GM12878 (cell line): ENCODE measurements at regions not wholly inside any gene's neighbourhood (a gene's known extent, or its start where the extent isn't known, plus 50 kb on each side); places are given as distances from the start of the nearest gene placed in this dataset.

Source experiments
- ATAC-seq: fragments of 200-7000 bp; cut with Tn5 transposase; 3 replicates; pipeline ENCODE4 v1.9.1; 2020; ENCODE audit warnings: mild to moderate bottlenecking, moderate library complexity
- BruUV-seq: library from RNA; stranded (reverse); fragments of 400-500 nt; replicated peaks from 2 replicates; lab custom pipeline; 2021; lab: Mats Ljungman, UMichigan
- CTCF ChIA-PET: fragments of 300-600 bp; sonication (Branson Sonifier 250); formaldehyde crosslinking; extraction: SDS; loops from one replicate; lab custom pipeline; 2021; ENCODE audit warnings: inconsistent platforms; lab: Yijun Ruan, JAX
- POLR2A ChIA-PET: fragments of 350-600 bp; formaldehyde crosslinking; extraction: SDS; loops from one replicate; lab custom pipeline; 2021; ENCODE audit warnings: inconsistent platforms; lab: Charles Lee
- RAD21 ChIA-PET: fragments of 300-600 bp; sonication (Branson Sonifier 250); formaldehyde crosslinking; loops from one replicate; lab custom pipeline; 2023; ENCODE audit warnings: antibody characterized with exemption; ENCODE audit not compliant: unreplicated experiment; lab: Charles Lee
- SMC1A ChIA-PET: fragments of 300-600 bp; sonication (Branson Sonifier 250); formaldehyde crosslinking; loops from one replicate; lab custom pipeline; 2023; ENCODE audit not compliant: unreplicated experiment, uncharacterized antibody; lab: Charles Lee
- DNase-seq: peaks from one replicate; pipeline ENCODE4 v3.0.0-alpha.2; 2011; ENCODE audit warnings: low read depth, low spot score
- FAIRE-seq: peaks from 3 replicates; lab custom pipeline; 2011; peaks lifted over from hg19 to GRCh38; lab: Jason Lieb, UNC
- H2AFZ ChIP-seq: 2 replicates; pipeline ENCODE4 v1.6.0; 2011; ENCODE audit warnings: low read depth, low read length, control low read depth; ENCODE audit not compliant: control insufficient read depth
- H3K27ac ChIP-seq: 2 replicates; pipeline ENCODE4 v1.5.1; 2011; ENCODE audit warnings: control low read depth; ENCODE audit not compliant: control insufficient read depth, insufficient read depth
- H3K27me3 ChIP-seq, 2 experiments: replicated peaks in 1 of 2; 2 replicates each; pipeline versions ENCODE4 v1.6.0 to v1.6.1; 2011; ENCODE audit warnings: low read length in 1 of 2; ENCODE audit not compliant: control insufficient read depth in 2 of 2, insufficient read depth in 2 of 2
- H3K36me3 ChIP-seq, 2 experiments: 2 replicates each; pipeline ENCODE4 v1.5.1; 2011; ENCODE audit warnings: low read length in 1 of 2; ENCODE audit not compliant: control insufficient read depth in 2 of 2, insufficient read depth in 2 of 2
- H3K4me1 ChIP-seq: 2 replicates; pipeline ENCODE4 v1.6.1; 2011; ENCODE audit warnings: mild to moderate bottlenecking, low read length, moderate library complexity, mixed read lengths; ENCODE audit not compliant: control insufficient read depth, insufficient read depth
- H3K4me2 ChIP-seq: 2 replicates; pipeline ENCODE4 v1.6.0; 2011; ENCODE audit warnings: control low read depth; ENCODE audit not compliant: control insufficient read depth, insufficient read depth
- H3K4me3 ChIP-seq: fragments of 200-600 bp; sonication (generic); 2 replicates; pipeline ENCODE4 v1.5.1; 2016
- H3K79me2 ChIP-seq: 2 replicates; pipeline ENCODE4 v1.6.0; 2011; ENCODE audit warnings: low read length; ENCODE audit not compliant: control insufficient read depth, insufficient read depth
- H3K9ac ChIP-seq: 2 replicates; pipeline ENCODE4 v1.8.0; 2011; ENCODE audit warnings: low read length, control low read depth, mixed read lengths; ENCODE audit not compliant: control insufficient read depth, insufficient read depth
- H3K9me3 ChIP-seq: replicated peaks from 3 replicates; pipeline ENCODE4 v1.5.1; 2011; ENCODE audit warnings: mild to moderate bottlenecking, low read length; ENCODE audit not compliant: control insufficient read depth, insufficient read depth
- H4K20me1 ChIP-seq: 2 replicates; pipeline ENCODE4 v1.6.0; 2011; ENCODE audit not compliant: control insufficient read depth, insufficient read depth
- ATF7 ChIP-seq: fragments of 450-650 bp; IDR thresholded peaks from 2 replicates; pipeline ENCODE4 v1.6.1; 2016; ENCODE audit warnings: low read depth, mild to moderate bottlenecking
- CBX5 ChIP-seq: sonication (generic); IDR thresholded peaks from 2 replicates; pipeline ENCODE4 v1.6.1; 2016; ENCODE audit warnings: low read depth, moderate library complexity, mild to moderate bottlenecking, inconsistent platforms
- EED ChIP-seq: sonication (generic); IDR thresholded peaks from 2 replicates; pipeline ENCODE4 v1.6.1; 2016; ENCODE audit warnings: antibody characterized with exemption, low read depth
- EGR1 ChIP-seq, 2 experiments: IDR thresholded peaks; 1 replicate in 1 of 2; 2 replicates in 1 of 2; pipeline ENCODE4 v1.6.1; 2011 to 2012; ENCODE audit warnings: low read depth in 2 of 2, low read length in 2 of 2, borderline replicate concordance in 1 of 2, mild to moderate bottlenecking in 1 of 2, moderate library complexity in 1 of 2
- JUND ChIP-seq: IDR thresholded peaks from 2 replicates; pipeline ENCODE4 v1.6.1; 2012; ENCODE audit warnings: low read depth, mild to moderate bottlenecking, low read length, improper control_type of control experiment, moderate library complexity
- KLF5 ChIP-seq: fragments of 450-650 bp; IDR thresholded peaks from 2 replicates; pipeline ENCODE4 v1.6.1; 2014; ENCODE audit warnings: mild to moderate bottlenecking; ENCODE audit not compliant: partially characterized antibody
- MTA2 ChIP-seq: fragments of 450-650 bp; IDR thresholded peaks from 2 replicates; pipeline ENCODE4 v1.6.1; 2016; ENCODE audit warnings: low read depth, mild to moderate bottlenecking, moderate library complexity
- NFYB ChIP-seq: IDR thresholded peaks from 2 replicates; pipeline ENCODE4 v1.6.1; 2011; ENCODE audit warnings: low read depth, mild to moderate bottlenecking, low read length, improper control_type of control experiment, moderate library complexity; ENCODE audit not compliant: insufficient read depth
- NR2C2 ChIP-seq: IDR thresholded peaks from 2 replicates; pipeline ENCODE4 v1.6.1; 2011; ENCODE audit warnings: borderline replicate concordance, low read depth; ENCODE audit not compliant: control insufficient read depth, insufficient read length
- POLR2AphosphoS2 ChIP-seq: IDR thresholded peaks from 2 replicates; pipeline ENCODE4 v1.6.1; 2011; ENCODE audit warnings: low read depth, mild to moderate bottlenecking, low read length, improper control_type of control experiment, moderate library complexity
- POLR2AphosphoS5 ChIP-seq: IDR thresholded peaks from 2 replicates; pipeline ENCODE4 v1.6.1; 2011; ENCODE audit warnings: mild to moderate bottlenecking, low read length, inconsistent platforms
- SIX5 ChIP-seq: IDR thresholded peaks from 2 replicates; pipeline ENCODE4 v1.6.1; 2011; ENCODE audit warnings: mild to moderate bottlenecking, low read depth, low read length, moderate library complexity; ENCODE audit not compliant: severe bottlenecking
- SP1 ChIP-seq: IDR thresholded peaks from one replicate; pipeline ENCODE4 v1.6.1; 2011; ENCODE audit warnings: low read depth, low read length
- ZNF24 ChIP-seq: fragments of 450-650 bp; IDR thresholded peaks from 2 replicates; pipeline ENCODE4 v1.6.1; 2017; ENCODE audit warnings: antibody characterized with exemption, mild to moderate bottlenecking
- ZZZ3 ChIP-seq: IDR thresholded peaks from 2 replicates; pipeline ENCODE4 v1.6.1; 2011; ENCODE audit warnings: low read depth; ENCODE audit not compliant: control insufficient read depth, insufficient read length
- WGBS: methylation state at CpG from one replicate; pipeline ENCODE4 v1.1.6; 2016; ENCODE audit warnings: low lambda C conversion rate; ENCODE audit not compliant: insufficient replicate concordance, insufficient coverage; ENCODE audit errors: missing lambda C conversion rate; 5-methylcytosine and 5-hydroxymethylcytosine counted together
- in situ Hi-C: fragments of 300-500 bp; cut with MboI; formaldehyde crosslinking; loops from 9 replicates; pipeline ENCODE4 v1.14.3; 2018; ENCODE audit warnings: mixed read lengths
- intact Hi-C: fragments of 100-400 bp; cut with micrococcal nuclease; formaldehyde crosslinking; loops from one replicate; pipeline ENCODE4 v1.14.2; 2022; ENCODE audit not compliant: unreplicated experiment
- TF ChIP-seq, protein P1 (sequence below), 3 experiments: IDR thresholded peaks in 2 of 3; conservative IDR thresholded peaks in 1 of 3; 2 replicates each; pipeline ENCODE4 v1.5.1; 2011; ENCODE audit warnings: low read depth in 3 of 3, low read length in 3 of 3, mild to moderate bottlenecking in 3 of 3, control low read depth in 2 of 3, moderate library complexity in 2 of 3, inconsistent platforms in 1 of 3, mixed read lengths in 1 of 3; ENCODE audit not compliant: control insufficient read depth in 2 of 3, insufficient read depth in 1 of 3; ENCODE audit errors: extremely low read depth in 1 of 3
- TF ChIP-seq, protein P2 (sequence below): IDR thresholded peaks from 2 replicates; pipeline ENCODE4 v1.6.1; 2011; ENCODE audit warnings: low read depth, low read length, improper control_type of control experiment, borderline replicate concordance

DNA sequence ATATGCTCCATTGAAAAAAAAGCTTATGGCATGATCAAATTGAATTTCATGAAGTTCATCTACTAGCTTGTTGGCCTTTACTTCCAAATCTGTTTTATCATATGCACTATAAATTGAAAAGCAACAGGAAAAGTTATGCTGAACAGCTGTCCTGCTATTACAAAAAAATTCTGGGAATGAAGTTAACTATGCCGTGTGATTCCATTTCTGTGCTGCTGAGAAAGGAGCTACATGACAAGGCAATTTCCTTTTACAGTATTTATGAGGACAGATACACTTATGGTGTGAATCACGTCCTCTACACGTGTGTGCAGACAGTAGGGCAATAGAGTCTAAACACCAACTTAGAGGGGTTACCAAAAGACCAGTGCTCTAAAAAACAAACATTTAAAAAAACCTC, 426.5 kb upstream of the AKR1E2 start:
- POLR2A ChIA-PET, result no interaction called here
- Histone ChIP-seq H3K36me3 (no peaks in the 10 kb centered on the region), H3K79me2 (no peaks in the 10 kb centered on the region), H3K9ac (no peak overlapping the region), H3K4me3 (no peak overlapping the region), H3K27ac (no peak overlapping the region), H3K4me2 (no peak overlapping the region), H2AFZ (no peak overlapping the region), H4K20me1 (no peaks in the 10 kb centered on the region), H3K27me3 (no peaks in the 10 kb centered on the region), H3K9me3 (no peaks in the 10 kb centered on the region), H3K4me1 (no peaks in the 10 kb centered on the region)
- TF ChIP-seq, protein P1, sequence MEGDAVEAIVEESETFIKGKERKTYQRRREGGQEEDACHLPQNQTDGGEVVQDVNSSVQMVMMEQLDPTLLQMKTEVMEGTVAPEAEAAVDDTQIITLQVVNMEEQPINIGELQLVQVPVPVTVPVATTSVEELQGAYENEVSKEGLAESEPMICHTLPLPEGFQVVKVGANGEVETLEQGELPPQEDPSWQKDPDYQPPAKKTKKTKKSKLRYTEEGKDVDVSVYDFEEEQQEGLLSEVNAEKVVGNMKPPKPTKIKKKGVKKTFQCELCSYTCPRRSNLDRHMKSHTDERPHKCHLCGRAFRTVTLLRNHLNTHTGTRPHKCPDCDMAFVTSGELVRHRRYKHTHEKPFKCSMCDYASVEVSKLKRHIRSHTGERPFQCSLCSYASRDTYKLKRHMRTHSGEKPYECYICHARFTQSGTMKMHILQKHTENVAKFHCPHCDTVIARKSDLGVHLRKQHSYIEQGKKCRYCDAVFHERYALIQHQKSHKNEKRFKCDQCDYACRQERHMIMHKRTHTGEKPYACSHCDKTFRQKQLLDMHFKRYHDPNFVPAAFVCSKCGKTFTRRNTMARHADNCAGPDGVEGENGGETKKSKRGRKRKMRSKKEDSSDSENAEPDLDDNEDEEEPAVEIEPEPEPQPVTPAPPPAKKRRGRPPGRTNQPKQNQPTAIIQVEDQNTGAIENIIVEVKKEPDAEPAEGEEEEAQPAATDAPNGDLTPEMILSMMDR (IDR thresholded peaks at IDR 0.05 in 2 of 3, conservative IDR thresholded peaks at IDR 0.05 in 1 of 3; ENCODE audit: control insufficient read depth in 2 of 3, extremely low read depth in 1 of 3, insufficient read depth in 1 of 3, low read depth in 3 of 3, low read length in 3 of 3), result no peak
- no peak for TF ChIP-seq SP1
- no peak for TF ChIP-seq MTA2
- no peak for TF ChIP-seq JUND
- intact Hi-C loops, result no loop called here
- WGBS, result 11% methylated on average over 3 of the region's 3 CpGs
- ATAC-seq (no peak), FAIRE-seq (peak; percentile 35), DNase-seq (no peak)
- CTCF ChIA-PET, result no interaction called here
- no TSS peak for BruUV-seq
- RAD21 ChIA-PET, result no interaction called here
- in situ Hi-C loops, result no loop called here
- SMC1A ChIA-PET, result no interaction called here

DNA sequence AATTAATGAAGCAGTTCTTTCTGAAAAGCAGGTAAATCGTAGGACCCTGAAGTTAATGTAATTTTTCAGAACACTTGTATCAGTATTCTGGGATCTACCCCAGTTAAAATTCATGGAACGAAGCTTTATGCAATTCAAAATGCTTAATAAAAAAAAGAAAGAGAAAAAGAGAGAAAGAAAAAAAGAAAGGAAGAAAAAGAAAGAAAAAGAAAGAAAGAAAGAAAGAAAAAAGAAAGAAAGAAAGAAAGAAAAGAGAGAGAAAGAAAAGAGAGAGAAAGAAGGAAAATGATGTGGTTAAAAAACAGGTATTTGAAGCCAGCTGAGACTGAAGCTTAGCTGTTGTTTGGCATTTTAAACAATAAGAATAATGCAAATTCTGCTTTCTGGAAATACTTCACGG, 427.4 kb upstream of the AKR1E2 start:
- WGBS, result 0% methylated on average over 3 of the region's 3 CpGs
- H3K36me3 ChIP-seq, result no peaks in the 10 kb centered on the region
- intact Hi-C loops, result no loop called here
- no peak overlapping the region for H3K4me3 ChIP-seq
- CTCF ChIA-PET, result no interaction called here
- POLR2A ChIA-PET, result no interaction called here
- no peaks in the 10 kb centered on the region for H3K79me2 ChIP-seq
- DNase-seq (no peak), ATAC-seq (no peak), FAIRE-seq (no peak)
- no peak overlapping the region for H3K4me2 ChIP-seq
- no peak overlapping the region for H2AFZ ChIP-seq
- SMC1A ChIA-PET, result interaction anchor here (0.5 kb wide), 1 partner anchor 145 kb away, joined by 4 read pairs; no protein-coding TSS in a partner anchor
- H3K9me3 ChIP-seq, result no peaks in the 10 kb centered on the region
- in situ Hi-C loops, result no loop called here
- BruUV-seq, result no TSS peak
- RAD21 ChIA-PET, result interaction anchor here (0.8 kb wide), 1 partner anchor 50 kb away, joined by 3 read pairs; no protein-coding TSS in a partner anchor
- no peaks in the 10 kb centered on the region for H3K4me1 ChIP-seq
- H4K20me1 ChIP-seq, result no peaks in the 10 kb centered on the region
- no peaks in the 10 kb centered on the region for H3K27me3 ChIP-seq
- H3K9ac ChIP-seq, result no peak overlapping the region
- no peak overlapping the region for H3K27ac ChIP-seq
- TF ChIP-seq KLF5 (no peak), POLR2AphosphoS5 (no peak), ZNF24 (no peak), ATF7 (no peak), CBX5 (no peak), POLR2AphosphoS2 (no peak), SIX5 (no peak), EGR1 (IDR thresholded peaks at IDR 0.05; ENCODE audit: borderline replicate concordance in 1 of 2, low read depth in 2 of 2, low read length in 2 of 2) (no peak), ZZZ3 (no peak), NFYB (no peak), EED (no peak), NR2C2 (no peak)
- TF ChIP-seq, protein P2, sequence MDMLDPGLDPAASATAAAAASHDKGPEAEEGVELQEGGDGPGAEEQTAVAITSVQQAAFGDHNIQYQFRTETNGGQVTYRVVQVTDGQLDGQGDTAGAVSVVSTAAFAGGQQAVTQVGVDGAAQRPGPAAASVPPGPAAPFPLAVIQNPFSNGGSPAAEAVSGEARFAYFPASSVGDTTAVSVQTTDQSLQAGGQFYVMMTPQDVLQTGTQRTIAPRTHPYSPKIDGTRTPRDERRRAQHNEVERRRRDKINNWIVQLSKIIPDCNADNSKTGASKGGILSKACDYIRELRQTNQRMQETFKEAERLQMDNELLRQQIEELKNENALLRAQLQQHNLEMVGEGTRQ, result no peak
